SW 1271 (cell line): ENCODE measurements at regions not wholly inside any gene's neighbourhood (a gene's known extent, or its start where the extent isn't known, plus 50 kb on each side); places are given as distances from the start of the nearest gene placed in this dataset.

Experiments
- DNase-seq, 2 experiments: peaks; one replicate each; lab custom pipeline; 2025; lab: John Stamatoyannopoulos, UW

DNA sequence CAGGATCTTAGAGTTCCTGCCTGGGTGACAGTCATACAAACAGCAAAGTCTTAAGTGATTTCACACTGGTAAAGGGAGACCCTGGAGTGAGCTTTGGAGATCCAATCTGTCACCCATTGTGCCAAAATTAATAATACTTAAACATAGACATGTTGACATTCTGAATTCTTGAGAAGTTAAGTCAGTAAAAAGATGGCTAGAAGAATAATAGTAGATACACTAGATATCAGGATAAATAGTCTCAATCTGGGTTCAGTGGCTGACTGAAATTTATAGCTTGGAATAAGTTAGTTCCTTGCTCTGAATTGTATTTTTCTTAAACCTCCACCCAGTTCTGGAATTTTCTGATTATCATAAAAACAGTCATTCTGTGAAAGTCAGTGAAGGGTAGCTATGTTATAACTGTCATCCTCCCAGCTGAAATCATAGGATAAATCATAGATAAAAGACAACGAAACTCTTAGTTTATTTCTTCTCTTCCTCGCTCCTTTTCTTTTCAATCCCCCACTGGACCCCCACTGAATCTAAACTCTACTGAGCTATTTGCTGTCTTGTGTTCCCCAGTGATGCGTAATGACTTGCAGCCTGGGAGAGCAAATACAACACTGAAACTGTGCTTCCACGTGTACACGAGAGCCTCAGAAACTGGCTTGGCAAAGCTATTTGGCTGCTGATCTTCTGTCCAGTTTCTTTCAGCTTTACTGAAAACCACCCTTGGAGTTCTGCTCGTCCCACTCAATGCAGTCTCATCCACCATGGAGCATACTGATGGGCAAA lies 175.4 kb upstream of the TP63 start:
- DNase-seq, result no peak

DNA sequence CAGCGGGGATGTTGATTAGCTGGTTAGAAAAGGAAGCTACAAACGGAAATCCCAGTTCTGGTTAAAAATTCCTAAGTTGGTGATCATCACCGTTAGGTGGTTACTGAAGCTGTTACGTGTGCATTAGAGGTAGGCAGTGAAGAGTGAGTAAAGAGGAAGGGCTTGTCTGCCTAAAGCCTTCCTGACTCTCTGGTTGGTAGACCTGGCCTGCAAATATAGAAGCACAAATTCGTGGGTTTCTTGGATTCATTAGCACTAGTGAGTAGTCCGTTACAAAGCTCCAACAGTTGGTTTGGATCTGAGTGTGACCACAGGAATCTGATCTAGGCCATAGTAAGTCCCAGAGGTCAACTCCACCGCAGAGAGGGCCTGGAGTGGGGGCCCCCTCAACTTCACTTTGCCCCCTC lies 174.0 kb upstream of the TP63 start:
- DNase-seq, result no peak

DNA sequence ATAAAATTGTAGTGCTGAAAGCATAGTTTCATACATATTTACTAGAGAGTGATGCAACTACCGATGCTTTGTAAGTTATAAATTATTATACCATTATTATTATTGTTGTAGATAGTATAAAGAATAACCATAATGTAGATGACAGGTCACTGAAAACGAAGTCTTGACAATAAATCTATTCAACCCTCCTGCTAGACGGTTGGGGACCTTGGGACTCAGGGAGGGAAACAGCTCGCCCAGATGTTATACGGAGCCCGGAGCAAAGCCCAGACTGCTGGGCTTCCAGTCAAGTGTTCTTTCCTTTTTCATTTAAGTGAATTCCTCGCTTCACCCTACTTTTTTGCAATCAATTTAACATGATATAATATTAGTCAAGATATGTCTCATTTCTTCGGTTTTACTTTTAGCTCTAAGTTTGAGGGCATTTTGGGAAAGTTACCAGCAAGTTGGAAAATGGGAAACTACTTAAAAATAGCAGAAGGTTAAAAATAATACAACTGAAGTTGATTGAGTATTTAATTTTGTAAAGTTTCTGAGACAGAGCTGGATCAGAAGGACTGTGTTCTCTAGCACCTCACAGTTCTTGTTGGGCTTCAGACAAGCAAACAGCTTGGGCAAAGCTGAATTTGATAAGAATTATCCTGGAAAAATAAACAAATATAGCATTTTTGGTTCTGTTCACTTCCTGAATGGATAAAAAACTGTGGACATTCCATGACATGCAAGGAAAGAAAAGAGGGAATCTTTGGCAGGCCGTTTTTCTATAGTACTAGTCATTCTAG lies 173.4 kb upstream of the TP63 start:
- no peak for DNase-seq

DNA sequence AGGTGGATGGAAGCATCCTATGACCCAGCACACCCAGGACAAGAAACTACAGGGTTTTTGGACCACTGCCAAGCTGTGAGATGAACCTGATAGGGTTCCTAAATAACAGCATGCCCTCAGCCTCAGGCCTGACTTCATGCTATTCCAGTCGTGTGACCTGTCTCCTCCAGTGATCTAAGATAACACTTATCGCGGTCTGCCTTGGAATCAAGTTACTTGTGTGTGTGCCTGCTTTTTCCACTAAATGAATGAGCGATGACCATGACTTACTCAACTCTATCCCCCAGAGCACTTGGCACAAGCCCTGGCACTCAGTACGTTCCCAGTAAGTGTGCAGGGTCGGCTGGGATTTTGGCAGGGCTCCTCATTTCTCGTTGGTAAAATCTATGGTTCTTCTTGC lies 172.7 kb upstream of the TP63 start:
- DNase-seq, result no peak

DNA sequence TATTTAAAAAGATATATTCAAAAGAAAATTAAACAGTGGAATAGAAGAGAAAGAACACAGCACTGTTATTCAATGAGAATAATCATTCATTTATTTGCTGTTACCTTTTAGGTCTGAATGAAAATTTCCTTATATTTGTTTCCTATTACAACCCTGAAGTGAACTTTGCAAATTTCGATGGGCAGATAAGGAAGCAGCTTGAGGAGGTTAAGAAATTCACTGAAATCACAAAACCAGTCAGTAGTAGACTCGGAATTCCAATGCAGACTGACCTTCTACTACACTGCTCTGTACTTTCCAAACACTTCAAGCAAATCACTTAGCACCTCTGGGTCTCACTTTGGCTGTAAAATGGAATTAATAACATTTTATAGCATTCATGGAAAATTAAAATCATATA lies 172.0 kb upstream of the TP63 start:
- no peak for DNase-seq

DNA sequence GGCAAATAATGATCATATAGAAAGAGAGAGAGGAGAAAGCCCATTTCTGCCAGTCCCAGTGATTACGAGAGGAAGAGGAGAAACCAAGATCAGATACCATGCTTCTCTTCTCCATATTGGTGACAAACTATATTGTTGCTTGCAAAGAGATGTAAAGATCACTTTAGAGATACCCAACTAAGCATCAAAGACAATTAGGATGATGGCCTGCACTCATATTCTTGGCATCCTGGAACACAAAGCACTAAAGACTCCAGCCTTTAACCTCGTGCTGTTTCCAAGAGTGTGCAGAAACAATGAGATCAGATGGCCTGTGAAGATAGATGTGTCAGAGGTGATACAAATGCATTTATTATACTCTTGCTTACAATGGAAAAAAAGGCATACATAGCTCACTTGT lies 170.7 kb upstream of the TP63 start:
- no peak for DNase-seq

DNA sequence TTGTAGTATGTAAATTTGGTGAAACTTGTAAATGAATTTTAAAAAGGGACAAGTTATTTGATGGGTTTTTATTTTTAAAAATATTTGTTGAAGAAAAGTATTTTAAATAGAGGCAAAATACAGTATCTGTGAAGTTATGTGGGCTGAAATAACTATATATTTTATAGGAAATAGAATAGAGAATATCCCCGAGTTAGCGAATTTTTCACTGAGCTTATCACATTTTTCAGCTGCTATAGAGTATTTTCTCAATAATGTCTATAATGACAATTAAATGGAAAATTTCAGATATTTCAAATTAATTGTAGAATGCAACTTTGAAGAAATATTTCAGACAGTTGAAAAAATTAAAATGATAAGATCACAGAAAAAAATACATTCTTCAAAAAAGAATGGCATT lies 166.4 kb upstream of the TP63 start:
- DNase-seq, result no peak

DNA sequence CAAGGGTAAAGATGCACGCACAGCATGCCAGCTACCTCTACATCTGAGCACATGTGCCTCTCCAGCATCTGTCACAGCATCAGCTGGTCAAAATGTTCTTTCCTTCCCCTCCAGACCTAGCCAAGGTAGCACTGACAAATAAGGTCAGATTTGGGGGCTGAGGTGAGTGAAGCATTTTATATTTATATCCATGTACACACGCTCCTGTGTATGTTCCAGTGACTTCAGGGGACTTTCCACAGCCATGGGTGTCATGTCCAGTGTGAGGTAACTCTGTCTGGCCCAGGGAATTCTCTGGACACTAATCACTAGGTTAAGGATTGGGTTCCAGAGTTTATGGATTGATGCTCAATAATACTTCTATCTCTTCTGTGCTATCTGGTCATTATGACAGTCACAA lies 165.2 kb upstream of the TP63 start:
- DNase-seq, result no peak

DNA sequence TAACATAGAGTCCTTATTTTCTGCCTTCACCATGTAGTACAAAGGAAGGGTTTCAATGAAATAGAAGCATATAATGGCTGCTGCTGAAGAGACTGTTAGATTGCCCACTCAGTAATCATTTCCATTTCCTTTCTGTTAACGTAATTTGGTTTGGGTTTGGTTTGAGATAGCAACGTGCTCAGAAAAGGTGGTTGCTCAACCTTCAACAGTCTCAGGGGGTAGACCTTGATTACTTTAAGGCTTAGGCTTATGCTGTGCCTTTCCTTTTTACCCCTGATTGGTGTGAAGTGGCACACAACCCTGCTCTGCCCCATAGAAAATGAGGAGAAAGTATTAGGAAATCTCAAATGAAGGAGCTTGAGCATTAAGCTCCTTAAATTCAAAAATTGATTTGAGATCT lies 163.7 kb upstream of the TP63 start:
- DNase-seq, result no peak

DNA sequence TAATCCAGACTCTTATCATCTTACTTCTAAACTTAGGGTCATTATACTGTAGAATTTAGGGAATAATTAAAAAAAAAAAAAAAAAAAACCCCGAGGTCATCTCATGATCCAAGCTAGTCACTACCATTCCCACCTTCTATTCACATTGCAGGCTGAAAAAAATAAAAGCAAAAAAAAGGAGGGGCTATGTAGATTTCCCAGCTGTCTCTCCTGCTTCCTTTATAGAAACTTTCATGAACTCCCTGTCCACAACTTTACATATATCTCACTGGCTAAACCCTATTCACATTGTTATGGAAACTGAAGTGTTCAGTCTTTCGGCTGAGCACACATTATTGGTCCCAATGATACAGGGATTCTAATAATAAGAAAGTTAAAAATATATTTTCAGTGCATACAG lies 156.2 kb upstream of the TP63 start:
- DNase-seq, result no peak

DNA sequence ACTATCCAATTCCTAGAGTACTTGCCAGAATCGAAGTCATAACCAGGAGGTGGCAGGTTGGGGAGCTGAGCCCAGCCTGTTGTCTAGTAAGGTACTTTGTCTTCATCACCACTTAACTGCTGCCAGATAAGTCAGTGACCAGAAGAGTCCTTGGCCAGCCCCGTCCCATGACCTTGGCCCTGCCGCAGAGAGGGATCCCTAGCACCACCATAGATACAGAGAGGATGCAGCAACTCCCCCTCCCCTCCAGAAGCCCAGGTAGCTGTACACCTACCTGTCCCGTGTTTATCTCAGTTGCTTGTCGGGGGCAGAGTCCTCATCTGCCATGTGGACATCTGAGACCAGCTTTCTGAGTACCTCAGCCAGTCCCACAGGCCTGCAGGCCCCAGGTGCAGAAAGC lies 153.6 kb upstream of the TP63 start:
- DNase-seq, result no peak

DNA sequence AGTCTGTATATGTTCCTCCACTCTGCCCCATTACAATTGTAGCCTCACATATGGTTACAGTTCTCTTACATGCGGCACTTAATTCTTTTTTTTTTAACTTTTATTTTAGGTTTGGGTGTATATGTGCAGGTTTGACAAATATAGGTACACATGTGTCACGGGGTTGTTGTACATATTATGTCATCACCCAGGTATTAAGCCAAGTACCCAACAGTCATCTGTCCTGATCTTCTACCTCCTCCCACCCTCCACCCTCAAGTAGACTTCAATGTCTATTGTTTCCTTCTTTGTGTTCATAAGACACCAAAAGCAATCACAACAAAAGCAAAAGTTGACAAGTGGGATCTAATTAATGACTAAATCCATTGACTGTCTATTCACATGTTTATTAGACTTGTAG lies 144.6 kb upstream of the TP63 start:
- DNase-seq, result no peak

DNA sequence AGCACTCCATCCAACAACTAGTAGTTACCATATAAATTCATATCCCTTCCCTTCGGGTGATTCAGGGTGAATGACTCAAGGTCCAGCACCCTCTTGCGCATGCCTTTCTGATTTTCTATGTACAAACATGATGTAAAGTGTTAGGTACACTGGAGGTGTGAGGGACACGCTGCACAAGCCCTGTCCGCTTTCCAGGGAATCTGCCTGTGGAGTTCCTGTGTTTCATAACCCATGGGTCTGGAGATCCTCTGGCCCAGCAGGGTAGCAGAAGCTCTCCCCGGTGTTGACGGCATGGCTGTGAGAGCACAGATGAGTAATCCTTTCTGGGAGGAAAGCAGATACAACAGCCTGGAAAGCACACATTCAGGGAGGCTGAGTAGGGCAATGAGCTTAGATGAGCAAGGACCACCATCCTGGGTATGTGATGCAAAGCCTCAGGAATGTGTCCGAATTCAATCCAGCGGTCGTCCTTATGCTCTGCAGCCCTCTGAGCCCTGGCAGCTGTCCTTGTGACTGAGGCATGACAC lies 142.9 kb upstream of the TP63 start:
- no peak for DNase-seq

DNA sequence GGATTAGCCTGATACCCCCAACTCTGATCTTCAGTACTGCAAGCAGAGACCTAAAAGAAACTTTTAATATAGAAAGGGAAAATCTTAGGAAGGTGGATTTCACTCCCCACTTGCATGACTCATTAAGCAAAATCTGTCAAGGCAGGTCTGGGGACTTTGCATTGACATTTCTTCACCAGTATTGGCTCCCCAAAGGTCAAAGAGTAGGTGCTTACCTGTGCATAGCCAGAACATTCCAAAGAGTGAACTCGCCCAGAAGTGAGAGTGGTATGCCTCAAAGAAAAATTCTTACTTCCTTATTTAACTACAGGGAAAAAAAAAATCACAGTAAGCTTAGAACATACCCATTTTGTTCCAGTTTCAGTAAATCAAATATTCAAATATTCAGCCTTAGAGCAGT lies 140.9 kb upstream of the TP63 start:
- no peak for DNase-seq

DNA sequence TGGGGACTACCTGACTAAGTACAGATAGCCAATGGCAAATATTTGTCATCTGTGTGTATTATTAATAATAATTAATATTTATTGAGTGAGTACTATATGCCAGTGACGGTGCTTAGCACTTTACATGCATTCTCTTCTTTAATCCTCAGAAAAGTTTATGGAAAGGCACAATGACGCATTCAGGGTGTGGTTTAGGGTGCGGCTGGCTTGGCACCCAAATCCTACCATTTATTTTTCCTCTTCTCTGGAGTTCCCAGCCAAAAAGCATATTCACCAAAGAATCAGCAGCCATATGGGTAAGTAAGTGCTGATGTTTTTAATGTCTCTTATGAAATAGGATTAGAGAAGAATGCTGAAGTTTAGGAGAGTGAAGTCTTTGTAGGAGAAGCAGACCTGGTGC lies 140.4 kb upstream of the TP63 start:
- no peak for DNase-seq

DNA sequence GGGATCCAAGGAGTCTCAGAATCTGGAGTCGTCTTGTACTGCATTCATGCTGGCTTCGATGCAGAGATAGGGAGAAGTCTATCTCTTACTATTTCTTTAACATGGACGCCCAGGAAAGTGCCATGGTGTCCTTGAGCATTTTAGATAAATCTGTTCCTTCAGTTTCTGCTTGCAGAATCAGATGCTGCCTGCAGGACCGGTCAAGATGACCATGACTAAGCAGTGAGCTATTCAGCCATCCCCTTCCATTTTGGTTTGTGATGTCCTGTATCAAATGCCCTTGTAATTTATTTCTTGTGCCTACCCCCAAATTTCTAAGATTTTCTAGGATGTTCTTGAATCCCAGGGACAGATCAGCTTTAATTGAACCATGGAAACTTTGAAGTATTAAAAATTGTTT lies 139.4 kb upstream of the TP63 start:
- no peak for DNase-seq

DNA sequence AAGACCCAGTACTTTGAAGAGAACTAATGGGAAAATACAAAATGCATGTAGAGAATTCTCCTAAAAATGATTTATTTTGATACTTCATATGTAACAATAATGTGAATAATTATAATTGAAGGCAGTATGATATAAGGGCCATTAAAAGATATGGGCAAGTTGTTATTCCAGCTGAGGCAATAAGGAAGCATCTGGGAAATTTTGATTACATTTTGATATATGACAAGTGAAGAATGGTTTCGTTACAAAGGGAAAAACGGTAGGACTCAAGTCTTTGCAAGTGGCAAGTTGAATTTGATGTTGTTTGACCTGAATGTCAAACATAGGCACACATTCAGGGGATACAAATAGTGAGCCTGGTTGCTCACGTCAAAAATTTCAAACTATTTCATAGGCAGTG lies 137.9 kb upstream of the TP63 start:
- DNase-seq, result no peak

DNA sequence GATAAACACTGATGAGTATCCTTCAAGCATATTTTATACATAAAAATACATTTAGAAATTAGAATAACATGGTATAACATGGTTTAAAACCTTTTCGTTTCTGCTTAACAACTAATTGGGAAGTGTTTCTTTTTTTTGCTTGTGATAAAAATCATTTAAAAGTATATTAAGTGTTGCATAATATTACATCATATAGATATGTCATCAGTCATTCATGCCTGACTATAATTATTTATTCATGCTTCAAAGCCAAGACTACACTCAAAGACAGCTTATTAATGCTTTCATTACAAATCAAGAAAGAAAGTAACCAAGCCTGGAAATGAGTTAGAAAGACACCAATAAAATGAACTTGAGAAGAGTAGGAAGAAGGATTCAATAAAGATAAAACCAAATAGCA lies 136.6 kb upstream of the TP63 start:
- no peak for DNase-seq

DNA sequence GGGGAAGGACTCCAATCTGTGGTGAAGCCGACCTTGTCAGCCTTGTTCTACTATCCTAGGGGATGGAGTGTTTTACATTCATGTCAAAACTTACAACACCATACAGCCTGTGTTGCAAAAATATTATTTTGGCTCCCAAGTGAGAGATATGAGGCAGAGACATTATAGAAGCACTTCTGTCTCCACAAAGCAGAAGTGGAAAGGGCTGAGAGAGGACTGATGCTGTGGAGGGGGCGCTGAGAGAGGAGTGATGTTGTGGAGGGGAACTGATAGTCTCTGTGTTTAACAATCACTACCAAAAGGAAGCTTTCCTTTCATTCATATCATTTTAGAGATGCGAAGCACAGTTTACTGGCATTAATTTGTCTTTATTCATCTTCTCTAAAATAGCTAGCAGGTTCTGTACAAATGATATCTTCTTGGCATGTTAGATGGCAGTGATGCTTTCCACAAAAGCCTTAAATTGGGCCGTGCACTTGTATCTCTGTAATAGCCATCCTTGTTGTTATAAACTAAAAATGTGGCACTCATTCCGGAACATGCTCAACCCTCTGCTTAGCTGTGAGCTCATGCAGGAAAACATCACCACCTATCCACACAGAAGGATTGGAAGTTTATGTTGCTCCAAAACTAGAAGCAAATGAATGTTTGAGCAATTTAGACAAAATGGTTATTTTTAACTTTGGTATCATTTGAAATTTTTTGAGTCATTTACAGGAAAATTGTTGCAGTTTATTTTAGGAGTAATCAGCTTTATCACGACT lies 134.6 kb upstream of the TP63 start:
- DNase-seq, result no peak

DNA sequence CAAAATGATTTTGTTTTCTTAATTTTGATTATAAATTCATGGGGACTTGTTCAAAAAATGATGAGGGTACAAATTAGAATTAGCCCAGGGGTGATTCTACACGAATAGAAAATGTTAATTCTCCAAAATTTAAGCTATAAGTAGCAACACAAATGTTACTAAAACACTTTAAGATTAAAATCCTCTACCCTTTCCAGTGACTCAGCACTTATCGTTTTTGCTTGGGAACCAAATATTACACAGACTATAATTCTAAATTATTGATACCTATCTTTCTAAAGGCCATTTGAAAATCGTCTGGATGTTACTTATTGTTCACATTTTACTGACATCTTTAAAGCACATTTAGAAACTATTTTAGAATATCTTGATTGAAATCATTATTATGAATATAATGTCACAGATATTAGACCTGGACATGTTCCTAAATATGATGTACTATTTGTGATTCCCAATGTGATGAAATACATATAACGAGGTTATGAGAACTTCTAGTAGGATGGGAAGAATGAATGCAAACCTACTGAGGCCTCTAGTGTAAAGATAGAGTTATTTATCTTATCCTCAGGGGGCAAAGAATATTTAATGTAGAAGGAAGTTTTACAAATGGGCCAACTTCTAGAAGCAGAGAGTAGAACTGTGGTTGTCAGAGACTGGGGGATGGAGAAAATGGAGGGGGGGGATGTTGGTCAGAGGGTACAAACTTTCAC lies 132.0 kb upstream of the TP63 start:
- no peak for DNase-seq

DNA sequence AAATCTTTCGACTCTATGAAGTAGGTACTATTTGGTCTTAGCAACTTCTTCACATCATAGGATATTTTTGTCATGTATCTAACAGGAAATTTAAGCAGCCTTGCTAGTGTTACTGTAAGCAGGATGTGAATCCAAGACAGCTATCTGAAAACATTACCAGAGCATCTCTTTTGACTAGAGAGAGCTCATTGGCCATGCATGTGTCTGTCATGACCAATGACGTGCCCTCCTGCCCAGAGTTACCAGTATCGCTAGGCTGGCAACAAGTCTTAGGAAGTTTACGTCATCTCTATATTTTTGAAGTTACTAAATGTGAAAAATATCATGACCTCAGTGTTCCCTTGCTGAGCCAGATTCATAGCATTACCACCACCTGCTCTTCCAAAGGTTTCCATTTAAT lies 130.9 kb upstream of the TP63 start:
- DNase-seq, result no peak
